Upper lobe of right lung (tissue), 1 donor: ENCODE measurements at regions not wholly inside any gene's neighbourhood (a gene's known extent, or its start where the extent isn't known, plus 50 kb on each side); places are given as distances from the start of the nearest gene placed in this dataset.
"Not testable (repeated sequence)": the region's sequence is repeated elsewhere in the genome, so short reads cannot be mapped to it uniquely, and the experiment has no call there.

ENCODE experiments used
- ATAC-seq: fragments of 200-7000 bp; cut with Tn5 transposase; one replicate; pipeline ENCODE4 v1.9.1; 2020; ENCODE audit warnings: mild to moderate bottlenecking, moderate library complexity
- DNase-seq: peaks from one replicate; pipeline ENCODE4 v3.0.0-alpha.2; 2020
- H3K27ac ChIP-seq: fragments of 200-600 bp; one replicate; pipeline ENCODE4 v1.8.0; 2022
- H3K27me3 ChIP-seq: fragments of 200-600 bp; one replicate; pipeline ENCODE4 v1.8.0; 2022; ENCODE audit warnings: mild to moderate bottlenecking
- H3K36me3 ChIP-seq: fragments of 200-600 bp; one replicate; pipeline ENCODE4 v1.8.0; 2022
- H3K4me1 ChIP-seq: fragments of 200-600 bp; one replicate; pipeline ENCODE4 v1.8.0; 2022
- H3K4me3 ChIP-seq: fragments of 200-600 bp; one replicate; pipeline ENCODE4 v1.8.0; 2022; ENCODE audit warnings: mild to moderate bottlenecking
- H3K9me3 ChIP-seq: fragments of 200-600 bp; one replicate; pipeline ENCODE4 v1.8.0; 2022
- intact Hi-C: fragments of 100-400 bp; cut with DNase I; formaldehyde crosslinking; loops from one replicate; pipeline ENCODE4 v1.11.0; 2022
- TF ChIP-seq, protein P1 (sequence below): fragments of 200-600 bp; IDR thresholded peaks from one replicate; pipeline ENCODE4 v1.8.0; 2022; ENCODE audit warnings: antibody characterized with exemption
- donor health status: DM: no; HTN: yes; CAD: no; lungs with severe emphysema.

DNA sequence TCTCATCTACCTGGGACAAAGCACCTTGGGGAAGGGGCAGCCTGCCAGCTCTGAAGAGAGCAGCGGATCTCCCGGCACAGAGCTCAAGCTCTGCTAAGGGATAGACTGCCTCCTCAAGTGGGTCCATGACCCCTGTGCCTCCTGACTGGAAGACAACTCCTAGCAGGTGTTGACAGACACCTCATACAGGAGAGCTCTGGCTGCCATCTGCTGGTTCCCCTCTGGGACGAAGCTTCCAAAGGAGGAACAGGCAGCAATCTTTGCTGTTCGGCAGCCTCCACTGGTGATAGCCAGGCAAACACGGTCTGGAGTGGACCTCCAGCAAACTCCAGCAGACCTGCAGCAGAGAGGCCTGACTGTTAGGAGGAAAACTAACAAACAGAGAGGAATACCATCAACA, 549.9 kb upstream of the LRATD1 start:
- intact Hi-C loops, result no loop called here

DNA sequence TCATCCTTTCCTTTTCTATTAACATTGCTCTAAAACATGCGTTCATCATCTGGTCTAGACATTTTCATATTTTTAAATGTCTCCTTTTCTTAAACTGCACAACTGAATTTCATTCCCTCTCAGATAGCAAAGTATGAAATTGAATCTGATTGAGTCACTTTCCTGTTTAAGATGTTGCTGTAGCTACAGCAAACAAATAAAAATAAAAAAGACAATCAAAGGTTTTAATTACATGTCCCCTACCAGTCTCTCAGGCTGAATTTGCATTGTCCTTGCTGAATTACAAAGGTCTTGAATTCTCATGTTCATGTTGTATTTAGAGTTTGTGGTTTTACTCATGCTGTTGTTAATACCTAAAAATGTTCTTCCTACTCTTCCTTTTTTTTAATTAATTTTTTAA, 537.9 kb upstream of the LRATD1 start:
- DNase-seq, result no peak
- no peaks in the 10 kb centered on the region for H3K27me3 ChIP-seq
- no peak overlapping the region for H3K4me3 ChIP-seq
- H3K36me3 ChIP-seq, result no peaks in the 10 kb centered on the region
- intact Hi-C loops, result no loop called here
- no peak for ATAC-seq
- TF ChIP-seq, protein P1, sequence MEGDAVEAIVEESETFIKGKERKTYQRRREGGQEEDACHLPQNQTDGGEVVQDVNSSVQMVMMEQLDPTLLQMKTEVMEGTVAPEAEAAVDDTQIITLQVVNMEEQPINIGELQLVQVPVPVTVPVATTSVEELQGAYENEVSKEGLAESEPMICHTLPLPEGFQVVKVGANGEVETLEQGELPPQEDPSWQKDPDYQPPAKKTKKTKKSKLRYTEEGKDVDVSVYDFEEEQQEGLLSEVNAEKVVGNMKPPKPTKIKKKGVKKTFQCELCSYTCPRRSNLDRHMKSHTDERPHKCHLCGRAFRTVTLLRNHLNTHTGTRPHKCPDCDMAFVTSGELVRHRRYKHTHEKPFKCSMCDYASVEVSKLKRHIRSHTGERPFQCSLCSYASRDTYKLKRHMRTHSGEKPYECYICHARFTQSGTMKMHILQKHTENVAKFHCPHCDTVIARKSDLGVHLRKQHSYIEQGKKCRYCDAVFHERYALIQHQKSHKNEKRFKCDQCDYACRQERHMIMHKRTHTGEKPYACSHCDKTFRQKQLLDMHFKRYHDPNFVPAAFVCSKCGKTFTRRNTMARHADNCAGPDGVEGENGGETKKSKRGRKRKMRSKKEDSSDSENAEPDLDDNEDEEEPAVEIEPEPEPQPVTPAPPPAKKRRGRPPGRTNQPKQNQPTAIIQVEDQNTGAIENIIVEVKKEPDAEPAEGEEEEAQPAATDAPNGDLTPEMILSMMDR, result no peak
- no peak overlapping the region for H3K27ac ChIP-seq
- H3K4me1 ChIP-seq, result no peaks in the 10 kb centered on the region
- H3K9me3 ChIP-seq, result no peaks in the 10 kb centered on the region

More for the DNA sequence above, 549.9 kb upstream of the LRATD1 start:
- H3K36me3 ChIP-seq, result no peaks in the 10 kb centered on the region
- TF ChIP-seq, protein P1, result no peak
- H3K27me3 ChIP-seq, result no peaks in the 10 kb centered on the region
- no peak overlapping the region for H3K27ac ChIP-seq
- no peak overlapping the region for H3K4me3 ChIP-seq
- no peaks in the 10 kb centered on the region for H3K9me3 ChIP-seq
- DNase-seq (no peak), ATAC-seq (no peak)
- no peaks in the 10 kb centered on the region for H3K4me1 ChIP-seq

DNA sequence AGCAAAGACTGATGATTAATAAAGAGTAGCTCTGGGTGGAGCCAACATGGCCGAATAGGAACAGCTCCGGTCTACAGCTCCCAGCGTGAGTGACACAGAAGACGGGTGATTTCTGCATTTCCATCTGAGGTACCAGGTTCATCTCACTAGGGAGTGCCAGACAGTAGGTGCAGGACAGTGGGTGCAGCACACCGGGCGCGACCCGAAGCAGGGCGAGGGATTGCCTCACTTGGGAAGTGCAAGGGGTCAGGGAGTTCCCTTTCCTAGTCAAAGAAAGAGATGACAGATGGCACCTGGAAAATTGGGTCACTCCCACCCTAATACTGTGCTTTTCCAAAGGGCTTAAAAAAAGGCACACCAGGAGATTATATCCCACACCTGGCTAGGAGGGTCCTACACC, 533.4 kb upstream of the LRATD1 start:
- intact Hi-C loops, H3K4me3 ChIP-seq, H3K36me3 ChIP-seq, ATAC-seq, H3K27me3 ChIP-seq, DNase-seq, H3K4me1 ChIP-seq, H3K9me3 ChIP-seq, H3K27ac ChIP-seq: not testable (repeated sequence)

DNA sequence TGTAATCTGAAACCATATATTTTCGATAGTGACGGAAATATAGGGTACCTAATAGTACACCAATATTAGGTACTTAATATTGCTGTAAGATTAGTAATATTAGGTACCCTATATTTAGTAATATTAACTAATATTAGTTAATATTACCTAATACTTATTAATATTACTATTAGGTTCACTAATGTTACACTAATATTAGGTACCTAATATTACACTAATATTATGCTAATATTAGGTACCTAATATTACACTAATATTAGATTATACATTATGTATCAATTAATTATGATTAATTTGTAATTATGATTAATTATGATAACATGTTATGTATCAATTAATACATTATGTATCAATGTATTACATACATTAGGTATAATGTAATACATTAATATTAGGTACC, 518.2 kb upstream of the LRATD1 start:
- no peak for ATAC-seq
- Histone ChIP-seq H3K4me1 (no peaks in the 10 kb centered on the region), H3K36me3 (no peaks in the 10 kb centered on the region), H3K27ac (no peak overlapping the region), H3K9me3 (no peaks in the 10 kb centered on the region), H3K4me3 (no peak overlapping the region), H3K27me3 (no peaks in the 10 kb centered on the region)
- TF ChIP-seq, protein P1, result no peak
- intact Hi-C loops, result no loop called here
- DNase-seq, result no peak

DNA sequence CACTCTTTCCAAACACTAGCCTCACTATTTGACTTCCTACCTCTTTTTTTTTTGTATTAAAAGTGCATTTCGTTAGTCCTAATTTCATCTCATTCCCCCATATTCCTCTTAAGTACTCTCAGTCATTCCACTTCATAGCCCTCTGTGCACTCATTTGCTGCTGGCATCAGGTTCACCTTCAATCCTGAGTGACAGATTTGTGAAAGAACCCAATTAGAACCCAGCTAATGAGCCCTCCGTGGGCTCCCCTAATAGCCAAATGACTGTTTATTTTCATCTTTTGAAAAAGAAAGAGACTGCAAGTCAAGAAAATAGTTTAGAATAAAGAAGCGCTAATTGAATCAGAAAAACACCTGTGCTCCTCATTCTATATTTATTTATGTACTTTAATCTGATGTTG, 512.1 kb upstream of the LRATD1 start:
- Histone ChIP-seq H3K27ac (no peak overlapping the region), H3K9me3 (no peaks in the 10 kb centered on the region), H3K4me3 (no peak overlapping the region), H3K27me3 (no peaks in the 10 kb centered on the region), H3K36me3 (no peaks in the 10 kb centered on the region), H3K4me1 (no peaks in the 10 kb centered on the region)
- ATAC-seq (no peak), DNase-seq (no peak)
- intact Hi-C loops, result no loop called here
- TF ChIP-seq, protein P1, result no peak

DNA sequence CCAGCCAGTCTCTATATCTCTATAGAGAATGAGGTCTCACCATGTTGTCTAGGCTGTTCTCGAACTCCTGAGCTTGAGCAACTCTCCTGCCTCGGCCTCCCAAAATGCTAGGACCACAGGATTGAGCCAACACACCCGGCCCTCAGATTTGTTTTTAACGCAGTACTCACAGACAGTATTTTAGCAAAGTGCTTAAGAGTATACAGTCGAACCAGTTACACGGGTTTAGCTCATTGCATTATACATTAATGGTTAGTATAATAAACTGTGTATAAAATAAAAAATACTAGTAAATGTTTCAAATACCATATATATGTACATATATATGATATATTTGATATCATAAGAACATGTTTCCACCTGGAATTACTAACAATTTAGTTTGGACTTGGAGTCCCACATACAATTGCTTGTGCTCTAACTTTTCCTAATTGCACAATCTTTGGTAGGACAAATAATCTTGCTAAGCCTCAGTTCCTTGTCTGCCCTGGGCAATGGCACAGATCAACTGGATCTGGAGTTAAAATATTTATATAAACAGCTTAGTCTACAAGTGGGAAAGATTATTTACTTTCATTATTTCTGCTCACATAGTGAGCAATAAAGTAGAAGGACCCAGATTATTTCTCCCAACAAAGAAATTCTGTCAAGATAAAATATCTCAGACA, 508.9 kb upstream of the LRATD1 start:
- TF ChIP-seq, protein P1, result no peak
- no peak for DNase-seq
- no peaks in the 10 kb centered on the region for H3K4me1 ChIP-seq
- no peak overlapping the region for H3K27ac ChIP-seq
- no peak for ATAC-seq
- no peaks in the 10 kb centered on the region for H3K27me3 ChIP-seq
- no peak overlapping the region for H3K4me3 ChIP-seq
- intact Hi-C loops, result no loop called here
- no peaks in the 10 kb centered on the region for H3K36me3 ChIP-seq
- H3K9me3 ChIP-seq, result no peaks in the 10 kb centered on the region
